Endodermal cell (in vitro differentiated cells): ENCODE measurements at regions not wholly inside any gene's neighbourhood (a gene's known extent, or its start where the extent isn't known, plus 50 kb on each side); places are given as distances from the start of the nearest gene placed in this dataset.

Experiments
- DNase-seq: peaks from one replicate; pipeline ENCODE4 v3.0.0-alpha.2; 2017
- H3K27ac ChIP-seq: 2 replicates; pipeline ENCODE4 v1.5.1; 2013; ENCODE audit warnings: mild to moderate bottlenecking, low read depth, low read length, moderate library complexity
- H3K27me3 ChIP-seq: 2 replicates; pipeline ENCODE4 v1.6.1; 2013; ENCODE audit warnings: mild to moderate bottlenecking, low read length, moderate library complexity; ENCODE audit not compliant: insufficient read depth, control insufficient read depth, poor library complexity, severe bottlenecking
- H3K36me3 ChIP-seq: 2 replicates; pipeline ENCODE4 v1.7.0; 2013; ENCODE audit warnings: mild to moderate bottlenecking, low read length, moderate library complexity; ENCODE audit not compliant: control insufficient read depth, insufficient read depth
- H3K4me1 ChIP-seq: one replicate; pipeline ENCODE4 v1.7.0; 2013; ENCODE audit warnings: low read length; ENCODE audit not compliant: control insufficient read depth, insufficient read depth
- H3K4me3 ChIP-seq: 2 replicates; pipeline ENCODE4 v1.5.1; 2013; ENCODE audit warnings: mild to moderate bottlenecking, low read length, moderate library complexity
- H3K9ac ChIP-seq: 2 replicates; pipeline ENCODE4 v1.6.1; 2013; ENCODE audit warnings: mild to moderate bottlenecking, low read length, moderate library complexity; ENCODE audit not compliant: poor library complexity, severe bottlenecking; ENCODE audit errors: extremely low read depth
- H3K9me3 ChIP-seq: 2 replicates; pipeline ENCODE4 v1.6.1; 2013; ENCODE audit warnings: mild to moderate bottlenecking, low read length, moderate library complexity; ENCODE audit not compliant: control insufficient read depth
- H3K27ac Mint-ChIP-seq: 2 replicates; pipeline ENCODE4 v1.8.0; 2020; ENCODE audit warnings: mixed read lengths
- H3K27me3 Mint-ChIP-seq: 2 replicates; pipeline ENCODE4 v1.8.0; 2021; ENCODE audit warnings: mild to moderate bottlenecking, mixed read lengths; ENCODE audit not compliant: insufficient read depth
- H3K36me3 Mint-ChIP-seq: 2 replicates; pipeline ENCODE4 v1.8.0; 2020; ENCODE audit warnings: low read depth, mixed read lengths
- H3K4me1 Mint-ChIP-seq: 2 replicates; pipeline ENCODE4 v1.8.0; 2020; ENCODE audit warnings: mixed read lengths
- H3K4me3 Mint-ChIP-seq: 2 replicates; pipeline ENCODE4 v1.8.0; 2020; ENCODE audit warnings: mild to moderate bottlenecking, moderate library complexity, mixed read lengths
- H3K9me3 Mint-ChIP-seq: 2 replicates; pipeline ENCODE4 v1.8.0; 2020; ENCODE audit warnings: mild to moderate bottlenecking, mixed read lengths
- CTCF ChIP-seq: fragments of 200-600 bp; sonication (generic); conservative IDR thresholded peaks from 2 replicates; pipeline ENCODE4 v1.5.0; 2021; ENCODE audit warnings: antibody characterized with exemption, mild to moderate bottlenecking
- WGBS, 2 experiments: methylation state at CpG; one replicate each; pipeline versions ENCODE4 v1.1.5 to v1.1.7; 2013; ENCODE audit warnings: missing lambda C conversion rate in 2 of 2, mixed read lengths in 1 of 2; ENCODE audit not compliant: insufficient coverage in 1 of 2, insufficient read length in 1 of 2; 5-methylcytosine and 5-hydroxymethylcytosine counted together

GRCh38 chr5:56339732-56340131 lies 106.6 kb upstream of the ANKRD55 start:
- Histone ChIP-seq H3K27me3 (no peaks in the 10 kb centered on the region), H3K27ac (no peak overlapping the region), H3K9ac (no peak overlapping the region), H3K36me3 (no peaks in the 10 kb centered on the region), H3K4me3 (no peak overlapping the region), H3K9me3 (peaks cover 12% of the 10 kb centered on the region), H3K4me1 (no peaks in the 10 kb centered on the region)
- no peaks in the 10 kb centered on the region for H3K36me3 Mint-ChIP-seq
- H3K9me3 Mint-ChIP-seq, result peaks cover 23% of the 10 kb centered on the region
- no peaks in the 10 kb centered on the region for H3K4me1 Mint-ChIP-seq
- no peak for TF ChIP-seq CTCF
- DNase-seq, result no peak
- 90% methylated on average over 3 to 4 of the region's 4 CpGs for WGBS, 2 experiments
- peaks cover 20% of the 10 kb centered on the region for H3K27me3 Mint-ChIP-seq
- no peak overlapping the region for H3K27ac Mint-ChIP-seq
- no peak overlapping the region for H3K4me3 Mint-ChIP-seq

- Histone ChIP-seq H3K36me3 (no peaks in the 10 kb centered on the region), H3K27ac (no peak overlapping the region), H3K9me3 (peaks cover 26% of the 10 kb centered on the region), H3K27me3 (no peaks in the 10 kb centered on the region), H3K4me3 (no peak overlapping the region), H3K4me1 (no peaks in the 10 kb centered on the region), H3K9ac (no peak overlapping the region)
- Mint-ChIP-seq H3K9me3 (peaks cover 39% of the 10 kb centered on the region), H3K4me1 (no peaks in the 10 kb centered on the region), H3K4me3 (no peak overlapping the region), H3K27me3 (peaks cover 20% of the 10 kb centered on the region), H3K27ac (no peak overlapping the region), H3K36me3 (no peaks in the 10 kb centered on the region)
- WGBS, 2 experiments, result 79 to 92% methylated on average over 4 to 5 of the region's 5 CpGs
- no peak for DNase-seq
- no peak for TF ChIP-seq CTCF
Observed at GRCh38 chr5:56337715-56338319, 104.7 kb upstream of the ANKRD55 start.

GRCh38 chr5:56335212-56335611 lies 102.1 kb upstream of the ANKRD55 start:
- Mint-ChIP-seq H3K4me3 (no peak overlapping the region), H3K9me3 (peaks cover 48% of the 10 kb centered on the region), H3K27me3 (peaks cover 12% of the 10 kb centered on the region), H3K27ac (no peak overlapping the region), H3K36me3 (no peaks in the 10 kb centered on the region), H3K4me1 (peaks cover 6% of the 10 kb centered on the region)
- Histone ChIP-seq H3K27me3 (no peaks in the 10 kb centered on the region), H3K4me1 (no peaks in the 10 kb centered on the region), H3K36me3 (no peaks in the 10 kb centered on the region), H3K9me3 (peaks cover 26% of the 10 kb centered on the region), H3K4me3 (no peak overlapping the region), H3K9ac (no peak overlapping the region), H3K27ac (no peak overlapping the region)
- TF ChIP-seq CTCF, result no peak
- DNase-seq, result no peak
